ENCODE measurements at regions not wholly inside any gene's neighbourhood (a gene's known extent, or its start where the extent isn't known, plus 50 kb on each side); places are given as distances from the start of the nearest gene placed in this dataset.

- WGBS, 2 donors = 56 to 61% methylated on average over 3 of the region's 3 CpGs
- H3K4me3 ChIP-seq = no peak overlapping the region
- H3K27ac ChIP-seq = no peak overlapping the region
- no peaks in the 10 kb centered on the region for H3K36me3 ChIP-seq
- intact Hi-C loops (cut with DNase I) = no loop called here
- DNase-seq = no peak
- H3K27me3 ChIP-seq = no peaks in the 10 kb centered on the region
- TF ChIP-seq POLR2AphosphoS5 (IDR thresholded peaks at IDR 0.05) = no peak
- TF ChIP-seq POLR2A (IDR thresholded peaks at IDR 0.05) = no peak
- no peak for TF ChIP-seq CTCF (IDR thresholded peaks at IDR 0.05)
- no peak for TF ChIP-seq EP300 (IDR thresholded peaks at IDR 0.05)
- H3K4me1 ChIP-seq = no peaks in the 10 kb centered on the region
- H3K9me3 ChIP-seq = no peaks in the 10 kb centered on the region
Measured at GRCh38 chr13:106401081-106401480, 134.4 kb downstream of the EFNB2 start.

- H3K9me3 ChIP-seq = no peaks in the 10 kb centered on the region
- H3K27me3 ChIP-seq = no peaks in the 10 kb centered on the region
- no peak for TF ChIP-seq POLR2A (IDR thresholded peaks at IDR 0.05)
- TF ChIP-seq POLR2AphosphoS5 (IDR thresholded peaks at IDR 0.05) = no peak
- no peak for TF ChIP-seq CTCF (IDR thresholded peaks at IDR 0.05)
- no peak for TF ChIP-seq EP300 (IDR thresholded peaks at IDR 0.05)
- no peak overlapping the region for H3K4me3 ChIP-seq
- DNase-seq = no peak
- no peaks in the 10 kb centered on the region for H3K36me3 ChIP-seq
- 81 to 93% methylated on average over 1 of the region's 1 CpG for WGBS, 2 donors
- no peak overlapping the region for H3K27ac ChIP-seq
- intact Hi-C loops (cut with DNase I) = no loop called here
- no peaks in the 10 kb centered on the region for H3K4me1 ChIP-seq
Measured at GRCh38 chr13:106400289-106400688, 135.2 kb downstream of the EFNB2 start.

- Histone ChIP-seq H3K4me1 (no peaks in the 10 kb centered on the region), H3K27ac (no peak overlapping the region), H3K36me3 (no peaks in the 10 kb centered on the region), H3K4me3 (no peak overlapping the region), H3K27me3 (no peaks in the 10 kb centered on the region), H3K9me3 (no peaks in the 10 kb centered on the region)
- WGBS, 2 donors = 88 to 92% methylated on average over 1 of the region's 1 CpG
- DNase-seq = no peak
- TF ChIP-seq POLR2AphosphoS5 (IDR thresholded peaks at IDR 0.05) = no peak
- intact Hi-C loops (cut with DNase I) = no loop called here
Measured at GRCh38 chr13:106398289-106398688, 137.2 kb downstream of the EFNB2 start.

- no peaks in the 10 kb centered on the region for H3K36me3 ChIP-seq
- no peaks in the 10 kb centered on the region for H3K27me3 ChIP-seq
- TF ChIP-seq POLR2A (IDR thresholded peaks at IDR 0.05) (no peak), EP300 (IDR thresholded peaks at IDR 0.05) (no peak), CTCF (IDR thresholded peaks at IDR 0.05) (no peak), POLR2AphosphoS5 (IDR thresholded peaks at IDR 0.05) (no peak)
- 66% methylated on average over 4 of the region's 4 CpGs for WGBS, 2 donors
- H3K4me3 ChIP-seq = no peak overlapping the region
- no peaks in the 10 kb centered on the region for H3K9me3 ChIP-seq
- no peak for DNase-seq
- intact Hi-C loops (cut with DNase I) = no loop called here
- H3K27ac ChIP-seq = no peak overlapping the region
- no peaks in the 10 kb centered on the region for H3K4me1 ChIP-seq
Measured at GRCh38 chr13:106393776-106394175, 141.7 kb downstream of the EFNB2 start.

- Histone ChIP-seq H3K4me1 (no peaks in the 10 kb centered on the region), H3K9me3 (no peaks in the 10 kb centered on the region), H3K4me3 (no peak overlapping the region), H3K27ac (no peak overlapping the region), H3K27me3 (no peaks in the 10 kb centered on the region), H3K36me3 (no peaks in the 10 kb centered on the region)
- intact Hi-C loops (cut with DNase I) = no loop called here
- WGBS, 2 donors = 97% methylated on average over 6 of the region's 6 CpGs
- no peak for DNase-seq
- no peak for TF ChIP-seq CTCF (IDR thresholded peaks at IDR 0.05)
- TF ChIP-seq POLR2A (IDR thresholded peaks at IDR 0.05) = no peak
- no peak for TF ChIP-seq EP300 (IDR thresholded peaks at IDR 0.05)
- TF ChIP-seq POLR2AphosphoS5 (IDR thresholded peaks at IDR 0.05) = no peak
Measured at GRCh38 chr13:106391681-106392080, 143.8 kb downstream of the EFNB2 start.
